Esophagus mucosa (tissue), 1 donor: ENCODE measurements at regions not wholly inside any gene's neighbourhood (a gene's known extent, or its start where the extent isn't known, plus 50 kb on each side); places are given as distances from the start of the nearest gene placed in this dataset.
A peak's percentile ranks its signal among the peaks of the same experiment; 100 is the strongest.
"Not testable (repeated sequence)": the region's sequence is repeated elsewhere in the genome, so short reads cannot be mapped to it uniquely, and the experiment has no call there.

Experiments
- ATAC-seq: fragments of 200-7000 bp; cut with Tn5 transposase; one replicate; pipeline ENCODE4 v1.9.1; 2020
- donor health status: DM: yes; HTN: yes; CAD: no.

- not testable (repeated sequence) for ATAC-seq
Measured at GRCh38 chr6:139999661-140000060, 625.2 kb upstream of the CITED2 start.

- ATAC-seq, result not testable (repeated sequence)
Measured at GRCh38 chr6:139998478-139998877, 624.0 kb upstream of the CITED2 start.

- no peak for ATAC-seq
Measured at GRCh38 chr6:139996253-139996834, 621.9 kb upstream of the CITED2 start.

- ATAC-seq, result no peak
Measured at GRCh38 chr6:139994998-139995397, 620.5 kb upstream of the CITED2 start.

- no peak for ATAC-seq
Measured at GRCh38 chr6:139990856-139991465, 616.5 kb upstream of the CITED2 start.

- no peak for ATAC-seq
Measured at GRCh38 chr6:139990026-139990686, 615.7 kb upstream of the CITED2 start.

GRCh38 chr6:139988685-139989084 lies 614.2 kb upstream of the CITED2 start:
- no peak for ATAC-seq

GRCh38 chr6:139987091-139987490 lies 612.6 kb upstream of the CITED2 start:
- ATAC-seq, result no peak

GRCh38 chr6:139985236-139985815 lies 610.9 kb upstream of the CITED2 start:
- ATAC-seq, result no peak

- no peak for ATAC-seq
Measured at GRCh38 chr6:139984317-139984716, 609.9 kb upstream of the CITED2 start.

- ATAC-seq, result no peak
Measured at GRCh38 chr6:139983555-139984276, 609.3 kb upstream of the CITED2 start.

- no peak for ATAC-seq
Measured at GRCh38 chr6:139982652-139983295, 608.3 kb upstream of the CITED2 start.

- no peak for ATAC-seq
Measured at GRCh38 chr6:139982195-139982594, 607.7 kb upstream of the CITED2 start.

GRCh38 chr6:139981768-139982181 lies 607.3 kb upstream of the CITED2 start:
- no peak for ATAC-seq

GRCh38 chr6:139981066-139981624 lies 606.7 kb upstream of the CITED2 start:
- ATAC-seq, result no peak

- ATAC-seq, result not testable (repeated sequence)
Measured at GRCh38 chr6:139980631-139981030, 606.2 kb upstream of the CITED2 start.

GRCh38 chr6:139979021-139979725 lies 604.7 kb upstream of the CITED2 start:
- ATAC-seq, result peak; percentile 35

GRCh38 chr6:139977887-139978332 lies 603.5 kb upstream of the CITED2 start:
- ATAC-seq, result no peak

- ATAC-seq, result no peak
Measured at GRCh38 chr6:139973669-139974344, 599.4 kb upstream of the CITED2 start.

- no peak for ATAC-seq
Measured at GRCh38 chr6:139972116-139972515, 597.7 kb upstream of the CITED2 start.

- no peak for ATAC-seq
Measured at GRCh38 chr6:139970591-139970991, 596.1 kb upstream of the CITED2 start.
